ENCODE measurements at regions not wholly inside any gene's neighbourhood (a gene's known extent, or its start where the extent isn't known, plus 50 kb on each side); places are given as distances from the start of the nearest gene placed in this dataset.

- Histone ChIP-seq H4K20me1 (ENCODE audit: insufficient read depth) (no peaks in the 10 kb centered on the region), H3K36me3 (ENCODE audit: low read depth) (no peaks in the 10 kb centered on the region), H3K4me1 (replicated peaks; ENCODE audit: insufficient read depth) (peaks cover 10% of the 10 kb centered on the region), H3K9me3 (ENCODE audit: insufficient read depth, low read depth) (no peaks in the 10 kb centered on the region), H3F3A (ENCODE audit: insufficient read depth, low read depth) (no peaks in the 10 kb centered on the region), H3K27ac (no peak overlapping the region), H3K4me2 (no peak overlapping the region), H3K27me3 (ENCODE audit: insufficient read depth, low read depth) (no peaks in the 10 kb centered on the region), H3K9me2 (ENCODE audit: insufficient read depth) (no peaks in the 10 kb centered on the region), H3K4me3 (no peak overlapping the region), H3K79me2 (ENCODE audit: low read depth) (no peaks in the 10 kb centered on the region), H2AFZ (no peak overlapping the region)
- ChIA-PET CTCF (no interaction called here), POLR2A (ENCODE audit: unreplicated experiment) (no interaction called here)
- DNase-seq: no peak
- TF ChIP-seq CTCF (conservative IDR thresholded peaks at IDR 0.05) (no peak), EZH2 (IDR thresholded peaks at IDR 0.05; ENCODE audit: low read depth) (no peak)
- intact Hi-C loops (cut with micrococcal nuclease; ENCODE audit: unreplicated experiment): no loop called here
- no TSS peak for BruUV-seq (replicated peaks)
Measured at GRCh38 chr5:36530215-36530614, 76.2 kb upstream of the SLC1A3 start.

- peaks cover 10% of the 10 kb centered on the region for H3K4me1 ChIP-seq (replicated peaks; ENCODE audit: insufficient read depth)
- no peaks in the 10 kb centered on the region for H3K9me2 ChIP-seq (ENCODE audit: insufficient read depth)
- H2AFZ ChIP-seq: no peak overlapping the region
- TF ChIP-seq EZH2 (IDR thresholded peaks at IDR 0.05; ENCODE audit: low read depth) (no peak), CTCF (conservative IDR thresholded peaks at IDR 0.05) (no peak)
- no peak for DNase-seq
- no peak overlapping the region for H3K4me2 ChIP-seq
- no peak overlapping the region for H3K27ac ChIP-seq
- intact Hi-C loops (cut with micrococcal nuclease; ENCODE audit: unreplicated experiment): no loop called here
- ChIA-PET CTCF (no interaction called here), POLR2A (ENCODE audit: unreplicated experiment) (no interaction called here)
- no peaks in the 10 kb centered on the region for H3K79me2 ChIP-seq (ENCODE audit: low read depth)
- no peaks in the 10 kb centered on the region for H4K20me1 ChIP-seq (ENCODE audit: insufficient read depth)
- no TSS peak for BruUV-seq (replicated peaks)
- no peaks in the 10 kb centered on the region for H3F3A ChIP-seq (ENCODE audit: insufficient read depth, low read depth)
- no peaks in the 10 kb centered on the region for H3K9me3 ChIP-seq (ENCODE audit: insufficient read depth, low read depth)
- H3K4me3 ChIP-seq: no peak overlapping the region
- no peaks in the 10 kb centered on the region for H3K36me3 ChIP-seq (ENCODE audit: low read depth)
- H3K27me3 ChIP-seq (ENCODE audit: insufficient read depth, low read depth): no peaks in the 10 kb centered on the region
Measured at GRCh38 chr5:36531401-36531800, 75.0 kb upstream of the SLC1A3 start.

- no peaks in the 10 kb centered on the region for H3K9me2 ChIP-seq (ENCODE audit: insufficient read depth)
- no peak overlapping the region for H3K4me3 ChIP-seq
- TF ChIP-seq CTCF (conservative IDR thresholded peaks at IDR 0.05) (no peak), EZH2 (IDR thresholded peaks at IDR 0.05; ENCODE audit: low read depth) (no peak)
- no peaks in the 10 kb centered on the region for H4K20me1 ChIP-seq (ENCODE audit: insufficient read depth)
- no peaks in the 10 kb centered on the region for H3F3A ChIP-seq (ENCODE audit: insufficient read depth, low read depth)
- DNase-seq: no peak
- no peak overlapping the region for H3K4me2 ChIP-seq
- intact Hi-C loops (cut with micrococcal nuclease; ENCODE audit: unreplicated experiment): no loop called here
- H3K27ac ChIP-seq: no peak overlapping the region
- H3K79me2 ChIP-seq (ENCODE audit: low read depth): no peaks in the 10 kb centered on the region
- CTCF ChIA-PET: no interaction called here
- H3K9me3 ChIP-seq (ENCODE audit: insufficient read depth, low read depth): no peaks in the 10 kb centered on the region
- no TSS peak for BruUV-seq (replicated peaks)
- H3K36me3 ChIP-seq (ENCODE audit: low read depth): no peaks in the 10 kb centered on the region
- H3K27me3 ChIP-seq (ENCODE audit: insufficient read depth, low read depth): no peaks in the 10 kb centered on the region
- POLR2A ChIA-PET (ENCODE audit: unreplicated experiment): no interaction called here
- no peak overlapping the region for H2AFZ ChIP-seq
- H3K4me1 ChIP-seq (replicated peaks; ENCODE audit: insufficient read depth): no peaks in the 10 kb centered on the region
Measured at GRCh38 chr5:36535378-36535777, 71.0 kb upstream of the SLC1A3 start.
